Heart left ventricle (tissue), 13 donors: ENCODE measurements at regions not wholly inside any gene's neighbourhood (a gene's known extent, or its start where the extent isn't known, plus 50 kb on each side); places are given as distances from the start of the nearest gene placed in this dataset.

Experiments used
- POLR2A ChIP-seq, 2 donors: fragments of 450-650 bp; IDR thresholded peaks; one replicate each; pipeline ENCODE4 v1.6.1; 2017; ENCODE audit warnings: antibody characterized with exemption in 2 of 2, mild to moderate bottlenecking in 2 of 2, moderate library complexity in 2 of 2
- TF ChIP-seq, protein P1 (sequence below), 12 donors: fragments of 200-600 bp; sonication (generic) in 4 of 12; IDR thresholded peaks; one replicate each; pipeline versions ENCODE4 v1.5.0 to v1.8.0; 2018 to 2022; ENCODE audit warnings: antibody characterized with exemption in 12 of 12, mild to moderate bottlenecking in 5 of 12
- donor health status: ischemic (EF 13 %, LVEDD 7.1; RV severe dilation, severe dysfunction).
- donor health status: DM: no; HTN: yes; CAD: no.
- donor health status: DM: no; HTN: no; CAD: no.
- donor health status: ischemic (EF 25% LVEDD 6.9; RV normal size, moderate dysfunction).
- donor health status: ischemic (EF 25% LVEDD 5.7; RV mildly dilated, moderate dysfunction).
- donor health status: ischemic (EF 35%, LVEDD 5.7; RV mildly dilated, moderate dysfunction).
- donor health status: nonischemic (EF 11% LVEDD 7.7; RV severe dilation, severe dysfunction).
- donor health status: DM: yes; HTN: yes; CAD: no.
- donor health status: PGD.
- donor health status: ischemic (EF 29% LVEDD 5.4; RV normal size, mild dysfunction).
- donor health status: nonischemic (EF 23%, LVEDD 6.1; RV moderate dilation, normal function).

DNA sequence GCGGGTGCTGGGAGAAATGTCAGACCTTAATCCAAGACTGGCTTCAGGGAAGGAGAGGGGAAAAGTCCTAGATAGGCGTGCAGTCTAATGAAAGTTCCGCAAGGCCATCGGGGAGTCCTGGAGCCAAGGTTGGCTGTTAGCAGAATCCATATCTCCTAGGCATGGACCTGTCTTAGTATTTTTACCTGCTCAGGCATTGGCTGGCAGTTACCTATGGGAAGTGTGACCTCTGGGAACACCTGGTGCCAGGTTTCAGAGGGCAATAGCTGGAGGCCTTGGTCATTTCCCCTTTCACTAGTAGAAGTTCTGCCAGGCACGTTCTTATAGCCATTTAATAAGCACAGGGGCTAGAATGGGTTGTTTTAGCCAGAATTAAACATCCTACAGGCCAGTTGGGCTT, 330.8 kb upstream of the SEMA6D start:
- TF ChIP-seq, protein P1, sequence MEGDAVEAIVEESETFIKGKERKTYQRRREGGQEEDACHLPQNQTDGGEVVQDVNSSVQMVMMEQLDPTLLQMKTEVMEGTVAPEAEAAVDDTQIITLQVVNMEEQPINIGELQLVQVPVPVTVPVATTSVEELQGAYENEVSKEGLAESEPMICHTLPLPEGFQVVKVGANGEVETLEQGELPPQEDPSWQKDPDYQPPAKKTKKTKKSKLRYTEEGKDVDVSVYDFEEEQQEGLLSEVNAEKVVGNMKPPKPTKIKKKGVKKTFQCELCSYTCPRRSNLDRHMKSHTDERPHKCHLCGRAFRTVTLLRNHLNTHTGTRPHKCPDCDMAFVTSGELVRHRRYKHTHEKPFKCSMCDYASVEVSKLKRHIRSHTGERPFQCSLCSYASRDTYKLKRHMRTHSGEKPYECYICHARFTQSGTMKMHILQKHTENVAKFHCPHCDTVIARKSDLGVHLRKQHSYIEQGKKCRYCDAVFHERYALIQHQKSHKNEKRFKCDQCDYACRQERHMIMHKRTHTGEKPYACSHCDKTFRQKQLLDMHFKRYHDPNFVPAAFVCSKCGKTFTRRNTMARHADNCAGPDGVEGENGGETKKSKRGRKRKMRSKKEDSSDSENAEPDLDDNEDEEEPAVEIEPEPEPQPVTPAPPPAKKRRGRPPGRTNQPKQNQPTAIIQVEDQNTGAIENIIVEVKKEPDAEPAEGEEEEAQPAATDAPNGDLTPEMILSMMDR (IDR thresholded peaks at IDR 0.05): no peak
- TF ChIP-seq POLR2A (IDR thresholded peaks at IDR 0.05): no peak
